ENCODE measurements at regions not wholly inside any gene's neighbourhood (a gene's known extent, or its start where the extent isn't known, plus 50 kb on each side); places are given as distances from the start of the nearest gene placed in this dataset.
A peak's percentile ranks its signal among the peaks of the same experiment; 100 is the strongest.
"Not testable (repeated sequence)": the region's sequence is repeated elsewhere in the genome, so short reads cannot be mapped to it uniquely, and the experiment has no call there.

GRCh38 chr7:55673525-55673924, 101.2 kb upstream of the VOPP1 start:
- not testable (repeated sequence) for H3K27ac ChIP-seq (ENCODE audit: low read length); H4K20me1 ChIP-seq (ENCODE audit: insufficient read depth, low read length); H3K27me3 ChIP-seq (ENCODE audit: low read depth, low read length); H3K4me3 ChIP-seq (ENCODE audit: low read length); H3K9me3 ChIP-seq (ENCODE audit: insufficient read depth, low read length); H3K36me3 ChIP-seq (replicated peaks; ENCODE audit: low read depth, low read length); H3K4me2 ChIP-seq (ENCODE audit: low read length); H3K4me1 ChIP-seq (ENCODE audit: low read length); H3K79me2 ChIP-seq (ENCODE audit: low read length); H2AFZ ChIP-seq (ENCODE audit: low read depth, low read length); H3K9ac ChIP-seq (ENCODE audit: low read length)

- not testable (repeated sequence) for H3K4me1 ChIP-seq (ENCODE audit: low read length); H3K79me2 ChIP-seq (ENCODE audit: low read length); H2AFZ ChIP-seq (ENCODE audit: low read depth, low read length); H3K4me3 ChIP-seq (ENCODE audit: low read length); H4K20me1 ChIP-seq (ENCODE audit: insufficient read depth, low read length); H3K9me3 ChIP-seq (ENCODE audit: insufficient read depth, low read length); H3K4me2 ChIP-seq (ENCODE audit: low read length); H3K27ac ChIP-seq (ENCODE audit: low read length); H3K36me3 ChIP-seq (replicated peaks; ENCODE audit: low read depth, low read length); H3K9ac ChIP-seq (ENCODE audit: low read length); H3K27me3 ChIP-seq (ENCODE audit: low read depth, low read length)
Observed at GRCh38 chr7:55672084-55672483, 99.8 kb upstream of the VOPP1 start.

- Histone ChIP-seq H3K4me2 (ENCODE audit: low read length) (no peak overlapping the region), H3K4me1 (ENCODE audit: low read length) (no peaks in the 10 kb centered on the region), H3K27ac (ENCODE audit: low read length) (no peak overlapping the region), H2AFZ (ENCODE audit: low read depth, low read length) (0 out of 2 replicates have a peak overlapping the region, but pooled peaks have one; percentile 46), H4K20me1 (ENCODE audit: insufficient read depth, low read length) (no peaks in the 10 kb centered on the region), H3K79me2 (ENCODE audit: low read length) (no peaks in the 10 kb centered on the region), H3K9me3 (ENCODE audit: insufficient read depth, low read length) (no peaks in the 10 kb centered on the region), H3K27me3 (ENCODE audit: low read depth, low read length) (no peaks in the 10 kb centered on the region), H3K4me3 (ENCODE audit: low read length) (no peak overlapping the region), H3K36me3 (replicated peaks; ENCODE audit: low read depth, low read length) (no peaks in the 10 kb centered on the region), H3K9ac (ENCODE audit: low read length) (no peak overlapping the region)
- TF ChIP-seq EZH2phosphoT487 (IDR thresholded peaks at IDR 0.05; ENCODE audit: low read depth) (no peak), CTCF (IDR thresholded peaks at IDR 0.05; ENCODE audit: low read depth, low read length) (no peak)
Observed at GRCh38 chr7:55657654-55658053, 85.4 kb upstream of the VOPP1 start.

GRCh38 chr7:55651057-55651456, 78.8 kb upstream of the VOPP1 start:
- no peak overlapping the region for H3K4me2 ChIP-seq (ENCODE audit: low read length)
- no peak for TF ChIP-seq EZH2phosphoT487 (IDR thresholded peaks at IDR 0.05; ENCODE audit: low read depth)
- TF ChIP-seq CTCF (IDR thresholded peaks at IDR 0.05; ENCODE audit: low read depth, low read length), result no peak
- H3K4me3 ChIP-seq (ENCODE audit: low read length), result no peak overlapping the region
- no peaks in the 10 kb centered on the region for H4K20me1 ChIP-seq (ENCODE audit: insufficient read depth, low read length)
- no peaks in the 10 kb centered on the region for H3K4me1 ChIP-seq (ENCODE audit: low read length)
- H3K36me3 ChIP-seq (replicated peaks; ENCODE audit: low read depth, low read length), result no peaks in the 10 kb centered on the region
- H3K9me3 ChIP-seq (ENCODE audit: insufficient read depth, low read length), result no peaks in the 10 kb centered on the region
- H3K79me2 ChIP-seq (ENCODE audit: low read length), result no peaks in the 10 kb centered on the region
- no peaks in the 10 kb centered on the region for H3K27me3 ChIP-seq (ENCODE audit: low read depth, low read length)
- H3K27ac ChIP-seq (ENCODE audit: low read length), result no peak overlapping the region
- no peak overlapping the region for H3K9ac ChIP-seq (ENCODE audit: low read length)
- no peak overlapping the region for H2AFZ ChIP-seq (ENCODE audit: low read depth, low read length)

GRCh38 chr7:55649238-55649637, 76.9 kb upstream of the VOPP1 start:
- Histone ChIP-seq H4K20me1 (ENCODE audit: insufficient read depth, low read length) (no peaks in the 10 kb centered on the region), H3K9me3 (ENCODE audit: insufficient read depth, low read length) (no peaks in the 10 kb centered on the region), H3K9ac (ENCODE audit: low read length) (no peak overlapping the region), H3K4me3 (ENCODE audit: low read length) (no peak overlapping the region), H3K27ac (ENCODE audit: low read length) (no peak overlapping the region), H2AFZ (ENCODE audit: low read depth, low read length) (no peak overlapping the region), H3K4me2 (ENCODE audit: low read length) (no peak overlapping the region), H3K36me3 (replicated peaks; ENCODE audit: low read depth, low read length) (no peaks in the 10 kb centered on the region), H3K79me2 (ENCODE audit: low read length) (no peaks in the 10 kb centered on the region), H3K4me1 (ENCODE audit: low read length) (no peaks in the 10 kb centered on the region), H3K27me3 (ENCODE audit: low read depth, low read length) (no peaks in the 10 kb centered on the region)
- TF ChIP-seq EZH2phosphoT487 (IDR thresholded peaks at IDR 0.05; ENCODE audit: low read depth), result no peak
- no peak for TF ChIP-seq CTCF (IDR thresholded peaks at IDR 0.05; ENCODE audit: low read depth, low read length)
